H1 (cell line): ENCODE measurements at regions not wholly inside any gene's neighbourhood (a gene's known extent, or its start where the extent isn't known, plus 50 kb on each side); places are given as distances from the start of the nearest gene placed in this dataset.

Experiments
- CTCF ChIA-PET: fragments of 300-600 bp; sonication (Branson Sonifier 250); formaldehyde crosslinking; loops from one replicate; lab custom pipeline; 2021; ENCODE audit not compliant: partially characterized antibody; lab: Charles Lee
- POLR2A ChIA-PET: fragments of 300-600 bp; sonication (Branson Sonifier 250); formaldehyde crosslinking; loops from one replicate; lab custom pipeline; 2021; ENCODE audit warnings: inconsistent platforms; ENCODE audit not compliant: partially characterized antibody; lab: Charles Lee
- DNase-seq, 2 experiments: peaks; one replicate each; pipeline versions ENCODE4 v3.0.0 to v3.0.0-alpha.2; 2010 to 2022; ENCODE audit warnings: low spot score in 2 of 2, low read depth in 1 of 2, mixed read lengths in 1 of 2
- FAIRE-seq: peaks from 2 replicates; lab custom pipeline; 2011; peaks lifted over from hg19 to GRCh38; lab: Jason Lieb, UNC
- H2AFZ ChIP-seq: 2 replicates; pipeline ENCODE4 v1.8.1; 2012; ENCODE audit warnings: low read length, inconsistent platforms
- H2AK5ac ChIP-seq: 2 replicates; pipeline ENCODE4 v1.6.1; 2013; ENCODE audit warnings: low read depth, low read length
- H2BK120ac ChIP-seq: replicated peaks from 2 replicates; pipeline ENCODE3; 2013; ENCODE audit warnings: low read depth, low read length, inconsistent platforms
- H2BK12ac ChIP-seq: 2 replicates; pipeline ENCODE4 v1.6.1; 2013; ENCODE audit warnings: low read depth, low read length
- H2BK15ac ChIP-seq: 2 replicates; pipeline ENCODE4 v1.6.1; 2013; ENCODE audit warnings: low read length
- H2BK20ac ChIP-seq: 2 replicates; pipeline ENCODE4 v1.6.1; 2013; ENCODE audit warnings: low read length
- H2BK5ac ChIP-seq: 2 replicates; pipeline ENCODE4 v1.6.1; 2013; ENCODE audit warnings: low read depth, low read length
- H3K14ac ChIP-seq: 2 replicates; pipeline ENCODE4 v1.6.1; 2013; ENCODE audit warnings: inconsistent platforms; ENCODE audit not compliant: insufficient read length
- H3K18ac ChIP-seq: 2 replicates; pipeline ENCODE4 v1.6.1; 2013; ENCODE audit warnings: low read length; ENCODE audit errors: extremely low read depth
- H3K23ac ChIP-seq: 2 replicates; pipeline ENCODE4 v1.6.1; 2013; ENCODE audit warnings: inconsistent platforms; ENCODE audit not compliant: insufficient read length
- H3K23me2 ChIP-seq: 2 replicates; pipeline ENCODE4 v1.6.1; 2013; ENCODE audit warnings: low read depth, low read length
- H3K27ac ChIP-seq: 2 replicates; pipeline ENCODE4 v1.6.1; 2011; ENCODE audit warnings: low read depth, low read length, inconsistent platforms
- H3K27me3 ChIP-seq, 4 experiments: replicated peaks in 1 of 4; 1 replicate in 1 of 4; 2 replicates in 3 of 4; pipeline versions ENCODE4 v1.6.1 to v1.8.1; 2011 to 2013; ENCODE audit warnings: low read length in 3 of 4, mild to moderate bottlenecking in 3 of 4, inconsistent platforms in 2 of 4, mixed read lengths in 2 of 4, moderate library complexity in 1 of 4; ENCODE audit not compliant: control insufficient read depth in 3 of 4, insufficient read depth in 3 of 4; ENCODE audit errors: extremely low read depth in 1 of 4
- H3K36me3 ChIP-seq, 4 experiments: 2 replicates each; pipeline versions ENCODE4 v1.6.1 to v1.8.1; 2011 to 2013; ENCODE audit warnings: mild to moderate bottlenecking in 4 of 4, low read length in 3 of 4, moderate library complexity in 2 of 4, control low read depth in 1 of 4, inconsistent platforms in 1 of 4; ENCODE audit not compliant: insufficient read depth in 4 of 4, control insufficient read depth in 2 of 4
- H3K4ac ChIP-seq: replicated peaks from 2 replicates; pipeline ENCODE3; 2013; ENCODE audit warnings: low read length, low read depth, mixed read lengths, inconsistent platforms; ENCODE audit not compliant: insufficient read length
- H3K4me1 ChIP-seq, 4 experiments: replicated peaks in 1 of 4; 1 replicate in 1 of 4; 2 replicates in 3 of 4; pipeline versions ENCODE4 v1.6.1 to v1.8.1; 2011 to 2013; ENCODE audit warnings: low read length in 3 of 4, inconsistent platforms in 2 of 4, mixed read lengths in 1 of 4; ENCODE audit not compliant: insufficient read depth in 4 of 4, control insufficient read depth in 3 of 4
- H3K4me2 ChIP-seq, 2 experiments: 2 replicates each; pipeline versions ENCODE4 v1.6.1 to v1.8.1; 2011 to 2013; ENCODE audit warnings: low read depth in 2 of 2, low read length in 2 of 2, control low read depth in 1 of 2, inconsistent platforms in 1 of 2, mild to moderate bottlenecking in 1 of 2; ENCODE audit not compliant: insufficient read depth in 1 of 2
- H3K4me3 ChIP-seq, 4 experiments: fragments of 200-600, 300-600 bp in 1 of 4; sonication (generic), shearing (Covaris generic), sonication (Bioruptor Twin) in 1 of 4; 2 replicates each; pipeline versions ENCODE4 v1.5.1 to v1.8.1; 2011 to 2016; ENCODE audit warnings: low read length in 4 of 4, low read depth in 3 of 4, control low read depth in 2 of 4, inconsistent platforms in 2 of 4, mild to moderate bottlenecking in 2 of 4, mixed read lengths in 1 of 4, moderate library complexity in 1 of 4; ENCODE audit not compliant: insufficient read depth in 2 of 4; ENCODE audit errors: extremely low read depth in 1 of 4
- H3K56ac ChIP-seq: replicated peaks from 2 replicates; pipeline ENCODE3; 2013; ENCODE audit warnings: low read depth, mild to moderate bottlenecking, mixed read lengths, low read length, inconsistent platforms; ENCODE audit not compliant: insufficient read length
- H3K79me1 ChIP-seq: 2 replicates; pipeline ENCODE4 v1.6.1; 2013; ENCODE audit warnings: low read depth, low read length, control low read depth
- H3K79me2 ChIP-seq, 2 experiments: 2 replicates each; pipeline versions ENCODE4 v1.6.1 to v1.8.1; 2012 to 2013; ENCODE audit warnings: low read length in 2 of 2, mild to moderate bottlenecking in 2 of 2, inconsistent platforms in 1 of 2; ENCODE audit not compliant: insufficient read depth in 2 of 2, control insufficient read depth in 1 of 2
- H3K9ac ChIP-seq, 4 experiments: replicated peaks in 1 of 4; 1 replicate in 1 of 4; 2 replicates in 3 of 4; pipeline versions ENCODE4 v1.6.1 to v1.8.1; 2011 to 2013; ENCODE audit warnings: low read depth in 3 of 4, low read length in 3 of 4, control low read depth in 2 of 4, mild to moderate bottlenecking in 2 of 4, moderate library complexity in 2 of 4, inconsistent platforms in 1 of 4; ENCODE audit errors: extremely low read depth in 1 of 4
- H3K9me3 ChIP-seq, 2 experiments: 2 replicates each; pipeline versions ENCODE4 v1.6.1 to v1.8.1; 2012 to 2013; ENCODE audit warnings: mild to moderate bottlenecking in 2 of 2, moderate library complexity in 2 of 2, control low read depth in 1 of 2, inconsistent platforms in 1 of 2, low read depth in 1 of 2, low read length in 1 of 2, mixed read lengths in 1 of 2; ENCODE audit not compliant: insufficient read depth in 2 of 2
- H4K20me1 ChIP-seq, 2 experiments: replicated peaks in 1 of 2; 2 replicates each; pipeline versions ENCODE3 to v1.8.1; 2011 to 2013; ENCODE audit warnings: inconsistent platforms in 2 of 2, low read length in 2 of 2, mild to moderate bottlenecking in 1 of 2; ENCODE audit not compliant: insufficient read depth in 2 of 2, control insufficient read depth in 1 of 2
- H4K5ac ChIP-seq: 2 replicates; pipeline ENCODE4 v1.6.1; 2013; ENCODE audit warnings: low read length, low read depth, mixed read lengths, inconsistent platforms; ENCODE audit not compliant: insufficient read length
- H4K8ac ChIP-seq: 2 replicates; pipeline ENCODE4 v1.8.0; 2013; ENCODE audit warnings: mild to moderate bottlenecking, moderate library complexity, low read length, inconsistent platforms; ENCODE audit not compliant: insufficient read depth; ENCODE audit errors: extremely low read depth
- H4K91ac ChIP-seq: replicated peaks from 2 replicates; pipeline ENCODE3; 2013; ENCODE audit warnings: low read length, mixed read lengths, inconsistent platforms; ENCODE audit not compliant: insufficient read length
- BACH1 ChIP-seq: IDR thresholded peaks from 2 replicates; pipeline ENCODE4 v1.6.1; 2012; ENCODE audit warnings: low read length, improper control_type of control experiment
- CREB1 ChIP-seq: IDR thresholded peaks from 2 replicates; pipeline ENCODE4 v1.6.1; 2012; ENCODE audit warnings: inconsistent platforms
- E2F6 ChIP-seq: IDR thresholded peaks from 2 replicates; pipeline ENCODE4 v1.6.1; 2012; ENCODE audit warnings: inconsistent platforms
- JUN ChIP-seq: IDR thresholded peaks from 2 replicates; pipeline ENCODE4 v1.6.1; 2011; ENCODE audit warnings: low read depth, mild to moderate bottlenecking, improper control_type of control experiment, low read length
- NRF1 ChIP-seq: IDR thresholded peaks from 2 replicates; pipeline ENCODE4 v1.6.1; 2011; ENCODE audit warnings: mild to moderate bottlenecking, low read depth, low read length, improper control_type of control experiment
- POU5F1 ChIP-seq: IDR thresholded peaks from 2 replicates; pipeline ENCODE4 v1.6.1; 2011; ENCODE audit warnings: low read depth, mild to moderate bottlenecking, low read length, moderate library complexity
- RFX5 ChIP-seq: IDR thresholded peaks from 2 replicates; pipeline ENCODE4 v1.6.1; 2011; ENCODE audit warnings: low read depth, low read length, improper control_type of control experiment, borderline replicate concordance
- RNF2 ChIP-seq: fragments of 200-900, 300-1000 bp; sonication (generic); IDR thresholded peaks from 2 replicates; pipeline ENCODE4 v1.7.1; 2016; ENCODE audit warnings: borderline replicate concordance, low read depth, mild to moderate bottlenecking, antibody characterized with exemption, low read length; ENCODE audit not compliant: poor library complexity, severe bottlenecking; ENCODE audit errors: missing control alignments
- SP1 ChIP-seq: IDR thresholded peaks from 2 replicates; pipeline ENCODE4 v1.6.1; 2011; ENCODE audit warnings: low read depth, low read length
- SRF ChIP-seq: IDR thresholded peaks from 2 replicates; pipeline ENCODE4 v1.6.1; 2011; ENCODE audit warnings: mild to moderate bottlenecking, low read depth, low read length, moderate library complexity
- SUZ12 ChIP-seq: fragments of 200-600 bp; sonication (generic); IDR thresholded peaks from 2 replicates; pipeline ENCODE4 v1.6.1; 2012; ENCODE audit warnings: mild to moderate bottlenecking, inconsistent platforms, low read length, moderate library complexity, mixed read lengths
- TAF1 ChIP-seq: IDR thresholded peaks from 2 replicates; pipeline ENCODE4 v1.6.1; 2011; ENCODE audit warnings: mild to moderate bottlenecking, low read depth, low read length
- TAF7 ChIP-seq: optimal IDR thresholded peaks from 2 replicates; pipeline ENCODE3; 2011; ENCODE audit warnings: low read depth, mild to moderate bottlenecking, inconsistent platforms, low read length, moderate library complexity, borderline replicate concordance
- WGBS, 2 experiments: shearing (Covaris generic) in 1 of 2; methylation state at CpG; one replicate each; pipeline versions ENCODE4 v1.1.6 to v1.1.7; 2013 to 2015; ENCODE audit warnings: low lambda C conversion rate in 2 of 2, mixed read lengths in 2 of 2, inconsistent platforms in 1 of 2, low coverage in 1 of 2, missing lambda C conversion rate in 1 of 2; ENCODE audit not compliant: insufficient replicate concordance in 2 of 2, insufficient coverage in 1 of 2, insufficient read length in 1 of 2; ENCODE audit errors: extremely low coverage in 1 of 2, missing lambda C conversion rate in 1 of 2; 5-methylcytosine and 5-hydroxymethylcytosine counted together

- Histone ChIP-seq H2BK120ac (no peak overlapping the region), H3K23me2 (no peaks in the 10 kb centered on the region), H2AFZ (no peak overlapping the region), H3K9ac (no peak overlapping the region), H3K4me1 (0 out of 7 replicates have a peak, but pooled peaks cover 0 to 3% (median 1%) of the 10 kb centered on the region in 4 experiments), H3K4me2 (no peak overlapping the region), H2AK5ac (no peak overlapping the region), H3K4me3 (no peak overlapping the region), H2BK15ac (no peak overlapping the region), H2BK20ac (no peak overlapping the region), H3K79me2 (no peaks in the 10 kb centered on the region), H3K56ac (no peak overlapping the region), H3K23ac (no peak overlapping the region), H4K91ac (no peak overlapping the region), H3K27ac (no peak overlapping the region), H3K36me3 (no peaks in the 10 kb centered on the region), H2BK5ac (no peak overlapping the region), H3K14ac (no peak overlapping the region), H4K5ac (no peak overlapping the region), H2BK12ac (no peak overlapping the region), H3K27me3 (no peaks in the 10 kb centered on the region), H4K8ac (no peak overlapping the region), H4K20me1 (no peaks in the 10 kb centered on the region), H3K9me3 (peaks cover 7 to 8% of the 10 kb centered on the region in 2 experiments; a peak in 2 of 4 replicates), H3K4ac (no peak overlapping the region), H3K18ac (no peak overlapping the region), H3K79me1 (no peaks in the 10 kb centered on the region)
- DNase-seq: no peak
- WGBS, 2 experiments: 78% methylated on average over 1 of the region's 1 CpG; no CpG with 5 or more reads in 1 of the 2 experiments
- ChIA-PET CTCF (no interaction called here), POLR2A (no interaction called here)
- TF ChIP-seq RNF2 (no peak), NRF1 (no peak), E2F6 (no peak), SRF (no peak), SUZ12 (no peak), RFX5 (no peak), JUN (no peak), TAF1 (no peak), TAF7 (no peak), SP1 (no peak), POU5F1 (no peak), CREB1 (no peak), BACH1 (no peak)
- no peak for FAIRE-seq
These were observed 158.4 kb upstream of the IRX3 start for GRCh38 chr16:54444851-54445458.
